DMS153 treated with DMSO at 0.1 percent for 48 hours (cell line): ENCODE measurements at regions not wholly inside any gene's neighbourhood (a gene's known extent, or its start where the extent isn't known, plus 50 kb on each side); places are given as distances from the start of the nearest gene placed in this dataset.
A peak's percentile ranks its signal among the peaks of the same experiment; 100 is the strongest.
"Not testable (repeated sequence)": the region's sequence is repeated elsewhere in the genome, so short reads cannot be mapped to it uniquely, and the experiment has no call there.

ENCODE experiments used
- DNase-seq: peaks from one replicate; lab custom pipeline; 2025; ENCODE audit not compliant: unreplicated experiment; lab: John Stamatoyannopoulos, UW

GRCh38 chr1:90357995-90358394 lies 359.1 kb downstream of the BARHL2 start:
- no peak for DNase-seq

GRCh38 chr1:90356991-90357390 lies 360.1 kb downstream of the BARHL2 start:
- DNase-seq: no peak

DNA sequence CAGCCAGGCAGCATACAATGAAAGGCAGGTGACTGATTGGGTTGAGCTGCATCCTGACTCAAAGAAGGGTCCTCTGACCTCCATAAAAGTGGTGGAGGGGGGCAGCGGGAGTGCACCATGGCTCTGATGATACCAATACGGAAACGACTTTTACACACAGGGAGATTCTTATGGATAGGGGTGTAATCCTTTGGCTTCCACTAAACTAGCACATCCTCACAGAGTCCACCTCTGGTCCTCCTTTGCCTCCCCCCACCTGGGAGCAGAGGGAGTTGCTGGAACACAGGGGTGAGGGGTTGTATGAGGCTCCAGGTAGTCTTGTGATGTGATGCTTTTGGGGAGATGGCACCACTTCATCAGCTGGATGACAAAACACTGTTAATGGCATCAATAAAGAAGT lies 361.0 kb downstream of the BARHL2 start:
- no peak for DNase-seq

DNA sequence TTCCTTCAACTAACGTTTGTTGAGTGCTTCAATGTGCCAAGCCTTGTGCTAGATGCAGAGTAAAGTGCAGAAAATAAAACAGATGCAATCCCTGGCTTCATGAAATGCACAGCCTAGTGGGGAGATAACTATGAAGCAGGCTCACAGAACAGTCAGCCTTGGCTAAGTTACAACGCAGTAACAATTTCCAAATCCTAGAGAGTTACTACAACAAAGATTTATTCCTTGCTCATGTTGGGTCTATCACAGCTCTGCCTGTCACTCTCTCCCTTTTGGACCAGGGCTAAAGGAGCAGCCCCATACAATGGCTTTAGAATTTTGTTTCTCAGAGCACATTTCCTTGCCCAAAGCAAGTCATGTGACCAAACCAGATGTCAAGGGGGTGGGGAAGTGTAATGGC lies 359.8 kb downstream of the ZNF326 start:
- DNase-seq: no peak

- DNase-seq: no peak
Measured at GRCh38 chr1:90351019-90351418, 356.1 kb downstream of the ZNF326 start.

GRCh38 chr1:90349510-90349909 lies 354.6 kb downstream of the ZNF326 start:
- no peak for DNase-seq

- no peak for DNase-seq
Measured at GRCh38 chr1:90348934-90349333, 354.0 kb downstream of the ZNF326 start.

GRCh38 chr1:90348459-90348858 lies 353.5 kb downstream of the ZNF326 start:
- not testable (repeated sequence) for DNase-seq

DNA sequence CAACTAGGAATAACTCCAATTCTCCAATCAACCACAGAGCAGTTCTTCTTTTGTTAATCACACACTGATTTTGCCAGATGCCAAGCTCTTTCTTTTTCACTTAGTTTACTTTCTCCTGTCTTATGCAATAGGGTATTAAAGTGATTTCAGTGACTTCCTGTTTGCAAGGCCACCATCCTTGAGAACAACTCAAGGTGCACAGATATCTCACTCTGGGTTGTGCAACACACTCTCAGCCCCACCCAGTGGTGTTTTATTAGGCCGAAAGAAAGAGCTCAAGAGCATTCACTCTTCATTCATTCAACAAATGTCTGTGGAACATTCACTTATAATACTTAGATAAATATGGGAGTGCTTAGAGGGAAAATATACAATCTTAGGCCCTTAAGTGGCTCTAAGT lies 352.5 kb downstream of the ZNF326 start:
- DNase-seq: no peak

DNA sequence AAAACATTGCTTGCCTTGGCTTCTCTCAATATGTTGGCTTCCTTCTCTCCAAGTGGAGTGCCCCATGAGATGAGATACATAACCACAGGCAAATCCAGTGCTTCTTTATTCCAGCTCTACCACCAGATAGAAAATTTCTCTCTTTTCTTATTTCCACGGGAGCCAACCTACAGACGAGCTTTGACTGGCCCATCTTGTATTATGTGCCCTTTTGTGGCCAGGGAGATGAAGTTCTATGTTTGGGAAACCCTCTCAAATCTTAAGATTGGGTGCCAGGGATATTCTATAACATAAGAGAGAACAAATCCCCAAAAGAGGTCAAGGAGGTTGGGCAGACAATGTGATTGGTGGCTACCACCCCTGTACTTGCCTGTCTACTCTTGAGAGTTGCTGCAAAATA lies 351.8 kb downstream of the ZNF326 start:
- no peak for DNase-seq

DNA sequence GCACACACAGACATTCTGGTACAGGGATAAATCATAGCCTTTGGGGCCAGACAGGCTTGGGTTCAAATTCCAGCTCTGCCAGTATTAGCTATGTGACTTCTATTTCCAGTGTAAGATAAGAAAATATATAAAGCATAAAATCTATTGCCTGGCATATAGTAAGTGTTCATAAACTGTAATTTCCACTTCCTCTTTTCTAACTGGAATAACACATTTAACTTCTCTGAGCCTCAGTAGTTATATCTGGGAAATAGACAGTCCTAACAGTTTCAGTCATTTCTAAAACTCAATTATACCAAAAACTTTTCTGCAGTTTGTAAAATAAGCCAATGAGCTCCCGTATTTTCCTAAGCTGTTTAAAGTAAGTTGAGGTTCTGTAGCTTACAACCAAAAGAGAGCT lies 351.4 kb downstream of the ZNF326 start:
- DNase-seq: no peak

DNA sequence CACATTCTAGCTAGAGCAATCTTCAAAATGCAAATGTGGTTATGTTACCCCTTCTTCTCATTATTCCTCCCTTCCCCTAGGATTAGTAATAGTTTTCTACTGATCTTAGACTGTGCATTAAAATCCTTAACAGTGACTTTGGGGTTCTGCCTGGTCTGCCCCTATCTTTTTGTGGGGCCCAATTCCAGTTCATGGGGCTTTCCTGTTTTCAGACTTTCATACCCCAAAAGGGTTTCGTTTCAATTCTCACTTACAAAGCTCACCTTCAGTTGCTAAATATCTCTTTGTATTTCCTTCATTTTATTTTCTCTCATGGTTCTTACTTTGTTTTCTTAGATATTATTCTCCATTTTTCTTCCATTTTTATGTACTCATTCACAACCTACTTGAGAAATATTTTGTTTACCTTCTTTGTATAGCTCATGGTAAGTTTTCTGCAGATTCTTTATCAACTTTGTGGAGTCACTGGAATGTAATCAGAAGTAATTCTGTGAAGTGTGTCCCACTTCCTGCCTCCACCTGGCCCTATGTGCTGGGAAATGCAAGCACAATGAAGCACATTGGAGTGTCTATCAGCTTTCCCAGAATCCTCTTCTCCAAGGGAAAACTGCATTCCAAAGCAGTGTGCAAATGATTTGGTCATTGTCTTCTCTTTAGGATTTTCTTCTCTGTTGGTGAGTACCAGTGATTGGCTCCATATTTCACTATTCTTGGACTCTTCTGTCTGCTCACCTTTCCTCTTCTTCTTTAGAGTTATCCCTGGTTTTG lies 350.2 kb downstream of the ZNF326 start:
- no peak for DNase-seq

GRCh38 chr1:90341516-90341915 lies 346.6 kb downstream of the ZNF326 start:
- DNase-seq: no peak

DNA sequence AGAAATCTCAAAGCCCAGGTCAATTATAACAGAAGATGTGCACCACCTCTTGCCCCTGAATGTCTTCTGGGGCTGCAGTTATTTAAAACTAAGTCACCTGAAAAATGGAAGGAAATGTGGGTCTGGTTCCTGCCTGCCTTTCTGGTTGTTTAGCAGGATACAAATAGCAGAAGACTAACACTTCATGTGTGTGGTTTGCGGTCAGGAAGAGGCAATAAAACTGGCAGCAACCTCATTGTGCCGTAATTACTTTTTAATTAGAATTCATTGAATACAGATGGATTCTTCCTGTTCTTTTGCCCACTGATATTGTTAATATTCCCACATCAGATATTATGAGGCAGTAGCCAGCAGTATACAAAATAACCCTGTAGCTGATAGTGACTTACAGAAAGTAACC lies 345.7 kb downstream of the ZNF326 start:
- peak; percentile 70 for DNase-seq

DNA sequence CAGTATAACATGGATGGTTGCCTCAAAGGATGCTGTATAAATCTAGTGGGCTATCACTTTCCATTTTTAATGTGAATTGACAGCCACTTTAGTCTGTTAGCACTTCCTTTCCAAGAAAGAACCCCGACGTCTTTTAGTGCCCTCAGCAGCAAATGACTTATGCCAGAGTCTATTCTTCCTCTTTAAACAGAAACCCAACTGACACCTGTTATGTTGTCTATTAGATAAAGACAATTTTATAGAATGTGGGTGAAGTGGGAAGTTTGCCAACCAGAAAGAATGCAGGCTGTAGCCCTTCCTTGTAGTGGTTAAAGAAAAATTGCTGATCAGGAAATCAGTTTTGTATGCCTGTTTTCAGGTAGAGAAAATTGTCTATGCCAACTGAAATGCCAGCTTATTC lies 344.9 kb downstream of the ZNF326 start:
- no peak for DNase-seq

DNA sequence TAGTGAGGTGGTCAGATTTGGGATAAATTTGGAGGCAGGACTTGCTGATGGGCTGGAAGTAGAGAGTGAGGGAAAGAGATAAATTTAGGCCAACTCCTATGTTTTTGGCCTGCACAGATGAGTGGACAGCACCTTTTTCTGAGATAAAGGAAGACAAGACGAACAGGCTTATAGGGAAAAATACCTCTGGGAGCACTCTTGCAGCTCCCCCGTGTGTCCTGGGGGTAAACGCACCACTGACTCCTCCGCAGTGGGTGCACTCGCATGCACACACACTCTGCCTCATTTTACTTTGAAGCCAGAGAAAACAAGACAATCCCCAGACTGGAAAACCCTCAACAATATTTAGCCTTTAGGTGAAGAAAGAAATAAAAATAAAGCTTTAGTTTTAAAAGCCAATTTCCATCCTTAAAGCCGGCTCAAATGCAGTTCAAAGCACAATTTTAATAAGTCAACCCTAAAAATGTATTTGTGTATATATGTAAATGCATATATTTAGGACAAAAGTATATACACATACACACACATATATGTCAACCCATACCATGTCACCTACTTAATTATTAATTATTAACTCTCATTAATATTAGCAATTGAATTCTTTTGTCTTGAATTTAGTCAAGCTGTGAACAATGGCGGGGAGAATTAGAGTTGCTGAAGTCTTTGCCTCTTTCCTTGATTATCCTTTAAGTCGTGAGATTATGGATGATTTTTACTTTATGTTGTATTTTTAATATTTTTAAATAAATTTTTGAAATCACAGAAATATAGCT lies 341.8 kb downstream of the ZNF326 start:
- DNase-seq: no peak

GRCh38 chr1:90335558-90335957 lies 340.6 kb downstream of the ZNF326 start:
- DNase-seq: no peak

GRCh38 chr1:90334137-90334536 lies 339.2 kb downstream of the ZNF326 start:
- DNase-seq: no peak

DNA sequence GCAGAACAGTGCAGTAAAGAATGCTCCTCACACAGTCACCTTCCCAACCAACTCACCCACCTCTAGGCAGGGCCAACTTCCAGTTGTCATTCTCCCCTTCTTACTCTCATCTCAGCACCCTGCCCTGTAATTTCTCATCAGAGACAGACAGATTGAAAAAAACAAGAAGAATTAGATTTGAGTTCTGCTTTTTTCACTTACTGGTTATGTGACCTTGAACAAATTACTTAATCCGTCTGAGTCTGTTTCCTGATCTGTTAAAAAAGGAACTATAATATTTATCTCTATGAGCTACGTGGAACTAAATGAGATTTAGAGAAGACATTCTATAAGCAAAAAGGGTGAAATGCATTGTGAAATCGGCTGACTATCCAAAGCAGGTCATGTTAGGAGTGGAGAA lies 330.3 kb downstream of the ZNF326 start:
- no peak for DNase-seq

DNA sequence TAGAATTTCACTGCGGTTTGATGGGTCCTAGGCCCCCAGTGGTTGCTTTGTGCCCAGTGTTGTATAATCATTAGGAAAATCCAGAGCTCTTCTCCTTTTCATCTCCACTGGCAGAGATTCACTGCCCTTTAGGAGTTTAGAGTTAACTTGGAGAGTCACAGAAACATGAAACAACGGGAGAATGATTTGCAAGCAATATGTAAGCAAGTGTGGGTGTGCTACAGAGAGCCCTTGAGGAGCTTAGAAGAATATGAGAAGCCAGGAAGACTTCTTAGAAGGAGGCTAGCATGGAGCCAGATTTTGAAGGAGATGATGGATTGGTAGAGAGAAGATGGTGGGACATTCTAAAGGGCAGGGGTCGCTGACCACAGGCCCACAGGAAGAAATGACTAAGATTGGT lies 327.3 kb downstream of the ZNF326 start:
- no peak for DNase-seq

DNA sequence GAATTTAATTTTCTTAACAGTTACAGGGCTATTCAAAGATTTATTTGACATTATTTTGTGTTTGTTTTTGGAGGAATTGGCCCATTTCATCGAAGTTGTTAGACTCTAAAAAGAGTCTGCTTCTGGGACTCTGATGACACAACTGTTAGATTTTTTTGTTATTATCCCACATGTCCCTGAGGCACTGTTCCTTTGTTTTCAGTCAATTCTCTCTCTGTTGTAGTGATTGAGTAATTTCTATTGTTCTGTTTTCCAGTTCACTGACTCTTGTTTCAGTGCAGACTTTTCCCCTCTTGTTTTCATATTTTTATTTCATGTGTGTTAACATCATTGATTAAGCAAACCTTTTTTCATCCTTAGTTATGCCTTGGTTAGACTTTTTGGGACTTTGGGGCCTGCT lies 325.0 kb downstream of the ZNF326 start:
- no peak for DNase-seq

DNA sequence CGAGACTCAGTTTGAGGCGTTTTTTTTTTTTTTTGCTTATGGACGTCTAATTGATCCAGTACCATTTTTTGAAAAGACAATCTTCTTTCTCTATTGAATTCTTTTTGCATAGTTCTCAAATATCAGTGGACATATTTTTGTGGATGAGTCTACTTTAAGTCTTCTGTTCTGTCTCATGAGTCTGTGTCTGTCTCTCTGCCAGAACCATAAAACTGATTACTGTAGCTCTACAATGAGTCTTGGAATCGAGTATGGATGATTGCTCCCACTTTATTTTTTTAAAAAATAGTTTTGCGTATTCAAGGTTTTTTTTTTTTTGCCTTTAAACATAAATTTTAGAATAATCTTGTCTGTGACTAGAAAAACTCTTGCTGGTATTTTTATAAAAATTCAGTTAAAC lies 323.5 kb downstream of the ZNF326 start:
- DNase-seq: no peak

DNA sequence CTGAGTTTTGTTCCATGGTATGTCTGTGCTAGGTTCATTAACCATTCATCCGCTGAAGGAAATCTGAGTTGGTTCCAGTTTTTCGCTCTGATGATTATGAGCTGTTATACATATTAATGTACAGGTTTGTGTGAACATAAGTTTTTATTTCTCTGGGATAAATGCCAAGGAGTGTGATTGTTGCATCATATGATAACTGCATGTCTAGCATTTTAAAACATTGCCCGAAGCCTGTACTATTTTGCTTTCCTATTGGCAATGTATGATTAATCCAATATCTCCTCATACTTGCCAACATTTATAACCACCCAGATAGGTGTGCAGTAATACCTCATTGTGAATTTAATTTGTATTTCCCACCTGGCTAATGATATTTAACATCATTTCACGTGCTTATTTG lies 322.7 kb downstream of the ZNF326 start:
- no peak for DNase-seq
